ENCODE measurements at regions not wholly inside any gene's neighbourhood (a gene's known extent, or its start where the extent isn't known, plus 50 kb on each side); places are given as distances from the start of the nearest gene placed in this dataset.

DNA sequence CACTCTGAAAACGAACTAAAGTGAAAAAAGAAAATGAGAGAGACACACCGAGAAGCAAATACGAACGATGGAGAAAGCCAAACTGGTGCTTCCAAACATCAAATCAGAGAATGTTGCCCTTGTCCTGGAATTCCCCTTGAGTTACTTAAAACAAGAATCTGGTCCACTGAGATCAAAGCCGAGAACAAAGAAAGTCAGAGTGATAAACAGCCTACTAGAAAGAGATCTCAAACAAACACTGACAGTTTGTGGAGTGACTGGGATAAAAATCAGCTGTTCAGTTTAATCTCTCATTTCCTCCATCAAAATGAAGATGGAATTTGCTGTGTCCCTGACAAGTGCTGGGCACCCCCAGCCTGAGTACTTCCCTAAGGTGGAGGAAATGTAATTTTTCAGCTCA, 582.6 kb downstream of the NR2F1-AS1 start:
- Mint-ChIP-seq H3K4me1 (ENCODE audit: low read depth, unreplicated experiment) (no peaks in the 10 kb centered on the region), H3K27ac (ENCODE audit: unreplicated experiment) (no peak overlapping the region), H3K36me3 (ENCODE audit: unreplicated experiment) (peaks cover 5% of the 10 kb centered on the region), H3K9me3 (ENCODE audit: unreplicated experiment) (peaks cover 5% of the 10 kb centered on the region), H3K4me3 (ENCODE audit: unreplicated experiment) (no peak overlapping the region), H3K27me3 (ENCODE audit: unreplicated experiment) (no peaks in the 10 kb centered on the region)
- no peak for DNase-seq
- TF ChIP-seq, protein P1, sequence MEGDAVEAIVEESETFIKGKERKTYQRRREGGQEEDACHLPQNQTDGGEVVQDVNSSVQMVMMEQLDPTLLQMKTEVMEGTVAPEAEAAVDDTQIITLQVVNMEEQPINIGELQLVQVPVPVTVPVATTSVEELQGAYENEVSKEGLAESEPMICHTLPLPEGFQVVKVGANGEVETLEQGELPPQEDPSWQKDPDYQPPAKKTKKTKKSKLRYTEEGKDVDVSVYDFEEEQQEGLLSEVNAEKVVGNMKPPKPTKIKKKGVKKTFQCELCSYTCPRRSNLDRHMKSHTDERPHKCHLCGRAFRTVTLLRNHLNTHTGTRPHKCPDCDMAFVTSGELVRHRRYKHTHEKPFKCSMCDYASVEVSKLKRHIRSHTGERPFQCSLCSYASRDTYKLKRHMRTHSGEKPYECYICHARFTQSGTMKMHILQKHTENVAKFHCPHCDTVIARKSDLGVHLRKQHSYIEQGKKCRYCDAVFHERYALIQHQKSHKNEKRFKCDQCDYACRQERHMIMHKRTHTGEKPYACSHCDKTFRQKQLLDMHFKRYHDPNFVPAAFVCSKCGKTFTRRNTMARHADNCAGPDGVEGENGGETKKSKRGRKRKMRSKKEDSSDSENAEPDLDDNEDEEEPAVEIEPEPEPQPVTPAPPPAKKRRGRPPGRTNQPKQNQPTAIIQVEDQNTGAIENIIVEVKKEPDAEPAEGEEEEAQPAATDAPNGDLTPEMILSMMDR (IDR thresholded peaks at IDR 0.05; ENCODE audit: partially characterized antibody, unreplicated experiment) = no peak

DNA sequence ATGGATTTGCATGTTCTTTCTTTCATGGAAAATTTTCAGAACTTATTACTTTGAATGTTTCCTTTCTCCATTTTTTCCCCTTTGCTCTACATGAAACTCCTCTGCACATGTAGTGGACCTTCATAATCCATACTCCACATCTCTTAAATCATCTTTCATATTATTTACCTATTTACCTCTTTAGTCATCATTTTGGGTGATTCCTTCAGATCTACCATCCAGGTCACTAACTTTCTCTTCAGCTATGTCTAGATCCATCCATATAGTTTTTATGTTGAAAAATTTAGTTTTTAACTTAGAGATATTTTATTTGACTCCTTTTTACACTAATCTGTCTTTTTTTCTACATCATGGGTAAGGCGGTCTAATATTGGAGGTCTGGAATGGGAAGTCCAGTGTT, 586.6 kb downstream of the NR2F1-AS1 start:
- H3K27me3 Mint-ChIP-seq (ENCODE audit: unreplicated experiment) = no peaks in the 10 kb centered on the region
- peaks cover 5% of the 10 kb centered on the region for H3K36me3 Mint-ChIP-seq (ENCODE audit: unreplicated experiment)
- TF ChIP-seq, protein P1 (IDR thresholded peaks at IDR 0.05; ENCODE audit: partially characterized antibody, unreplicated experiment) = no peak
- no peak for DNase-seq
- H3K4me1 Mint-ChIP-seq (ENCODE audit: low read depth, unreplicated experiment) = no peaks in the 10 kb centered on the region
- H3K9me3 Mint-ChIP-seq (ENCODE audit: unreplicated experiment) = peaks cover 4% of the 10 kb centered on the region
- H3K27ac Mint-ChIP-seq (ENCODE audit: unreplicated experiment) = no peak overlapping the region
- no peak overlapping the region for H3K4me3 Mint-ChIP-seq (ENCODE audit: unreplicated experiment)

DNA sequence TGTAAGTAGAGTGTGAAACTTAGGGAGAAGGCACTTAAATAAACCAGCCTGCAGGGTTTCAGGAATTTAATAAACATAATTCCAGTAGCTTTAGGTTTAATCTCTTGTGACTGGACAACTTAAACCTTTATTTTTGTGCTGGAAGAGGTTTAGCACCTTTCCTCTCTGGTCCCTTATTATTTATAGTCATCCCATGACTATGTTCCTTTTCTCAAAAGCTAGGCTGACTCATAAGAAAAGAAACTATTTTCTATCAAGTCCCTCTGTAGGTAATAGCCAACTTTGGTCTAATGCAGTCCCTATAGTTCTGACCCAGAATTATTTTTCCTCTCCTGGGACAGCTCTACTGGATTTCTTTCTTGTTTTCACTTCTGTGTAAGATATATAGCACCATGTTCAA, 588.9 kb downstream of the NR2F1-AS1 start:
- H3K27ac Mint-ChIP-seq (ENCODE audit: unreplicated experiment) = no peak overlapping the region
- no peak overlapping the region for H3K4me3 Mint-ChIP-seq (ENCODE audit: unreplicated experiment)
- DNase-seq = no peak
- no peaks in the 10 kb centered on the region for H3K4me1 Mint-ChIP-seq (ENCODE audit: low read depth, unreplicated experiment)
- H3K9me3 Mint-ChIP-seq (ENCODE audit: unreplicated experiment) = peaks cover 3% of the 10 kb centered on the region
- TF ChIP-seq, protein P1 (IDR thresholded peaks at IDR 0.05; ENCODE audit: partially characterized antibody, unreplicated experiment) = no peak
- peaks cover 5% of the 10 kb centered on the region for H3K36me3 Mint-ChIP-seq (ENCODE audit: unreplicated experiment)
- H3K27me3 Mint-ChIP-seq (ENCODE audit: unreplicated experiment) = no peaks in the 10 kb centered on the region

DNA sequence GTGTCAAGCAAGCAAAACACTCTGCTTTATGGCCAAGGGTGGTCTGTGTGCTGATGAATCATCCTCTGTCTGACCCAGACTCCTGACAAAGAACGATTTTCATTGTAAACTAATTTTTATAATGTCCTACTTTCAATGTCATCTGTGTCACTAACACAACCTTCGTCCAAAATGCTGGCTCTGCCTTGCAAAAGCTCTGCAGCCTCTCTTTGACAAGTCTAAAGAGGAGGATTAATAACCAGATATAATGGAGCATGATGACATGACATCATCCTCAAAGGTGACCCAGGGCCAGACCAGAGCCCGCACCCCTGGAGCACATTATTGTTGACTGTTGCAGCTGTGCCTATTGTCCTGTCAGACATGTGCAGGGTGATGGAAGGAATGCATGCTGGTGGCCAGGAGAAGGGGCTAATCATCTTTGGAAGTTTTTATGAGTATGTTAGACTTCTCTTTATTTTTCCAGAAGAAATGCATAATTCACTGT, 589.4 kb downstream of the NR2F1-AS1 start:
- Mint-ChIP-seq H3K36me3 (ENCODE audit: unreplicated experiment) (peaks cover 5% of the 10 kb centered on the region), H3K9me3 (ENCODE audit: unreplicated experiment) (peaks cover 3% of the 10 kb centered on the region), H3K4me1 (ENCODE audit: low read depth, unreplicated experiment) (no peaks in the 10 kb centered on the region), H3K27ac (ENCODE audit: unreplicated experiment) (no peak overlapping the region), H3K27me3 (ENCODE audit: unreplicated experiment) (no peaks in the 10 kb centered on the region), H3K4me3 (ENCODE audit: unreplicated experiment) (no peak overlapping the region)
- no peak for DNase-seq
- TF ChIP-seq, protein P1 (IDR thresholded peaks at IDR 0.05; ENCODE audit: partially characterized antibody, unreplicated experiment) = no peak

DNA sequence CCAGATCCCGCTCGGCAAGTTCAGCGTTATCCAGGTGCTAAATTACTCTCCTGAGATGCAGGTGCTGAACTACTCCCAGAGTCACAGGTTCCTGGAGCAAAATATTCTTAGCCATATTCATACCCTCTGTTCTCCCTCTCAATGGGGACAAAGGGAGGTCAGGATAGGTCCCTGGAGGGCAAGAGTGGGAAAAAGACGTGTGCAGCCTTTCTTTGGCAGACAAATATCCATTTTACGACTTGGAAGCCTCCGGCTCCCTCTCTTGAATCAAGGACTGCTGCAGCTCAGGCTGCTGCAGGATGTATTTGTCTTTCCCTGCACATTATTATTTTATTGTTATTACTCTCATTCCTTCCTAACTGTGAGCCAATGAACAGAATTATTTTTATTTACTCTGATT, 590.2 kb downstream of the NR2F1-AS1 start:
- H3K4me3 Mint-ChIP-seq (ENCODE audit: unreplicated experiment) = no peak overlapping the region
- DNase-seq = no peak
- no peaks in the 10 kb centered on the region for H3K27me3 Mint-ChIP-seq (ENCODE audit: unreplicated experiment)
- TF ChIP-seq, protein P1 (IDR thresholded peaks at IDR 0.05; ENCODE audit: partially characterized antibody, unreplicated experiment) = no peak
- no peak overlapping the region for H3K27ac Mint-ChIP-seq (ENCODE audit: unreplicated experiment)
- H3K9me3 Mint-ChIP-seq (ENCODE audit: unreplicated experiment) = peaks cover 3% of the 10 kb centered on the region
- no peaks in the 10 kb centered on the region for H3K4me1 Mint-ChIP-seq (ENCODE audit: low read depth, unreplicated experiment)
- peaks cover 5% of the 10 kb centered on the region for H3K36me3 Mint-ChIP-seq (ENCODE audit: unreplicated experiment)

Measured in glutamatergic neuron (in vitro differentiated cells).